ENCODE measurements at regions not wholly inside any gene's neighbourhood (a gene's known extent, or its start where the extent isn't known, plus 50 kb on each side); places are given as distances from the start of the nearest gene placed in this dataset.
"Not testable (repeated sequence)": the region's sequence is repeated elsewhere in the genome, so short reads cannot be mapped to it uniquely, and the experiment has no call there.

GRCh38 chr4:147288512-147288911, 192.4 kb upstream of the EDNRA start:
- POLR2A ChIA-PET = no interaction called here

GRCh38 chr4:147289181-147289580, 191.7 kb upstream of the EDNRA start:
- ChIA-PET CTCF (no interaction called here), POLR2A (no interaction called here)
- no peak for DNase-seq
- WGBS (ENCODE audit: insufficient coverage) = 100% methylated on average over 3 of the region's 5 CpGs
- H3K36me3 ChIP-seq (ENCODE audit: control insufficient read depth in 4 of 4, insufficient read depth in 4 of 4, low read length in 3 of 4) = no peaks in the 10 kb centered on the region
- H3K4me3 ChIP-seq (ENCODE audit: control insufficient read depth in 1 of 7, extremely low read depth in 1 of 7, insufficient read depth in 4 of 7, low read depth in 2 of 7, low read length in 6 of 7) = no peak overlapping the region
- no peaks in the 10 kb centered on the region for H3K4me1 ChIP-seq (ENCODE audit: control extremely low read depth in 1 of 4, control insufficient read depth in 4 of 4, insufficient read depth in 4 of 4, low read length in 3 of 4)
- H3K27me3 ChIP-seq (replicated peaks in 2 of 5; ENCODE audit: control insufficient read depth in 4 of 5, insufficient read depth in 5 of 5, low read length in 4 of 5) = no peaks in the 10 kb centered on the region
- no peaks in the 10 kb centered on the region for H3K9me3 ChIP-seq (ENCODE audit: control extremely low read depth in 1 of 5, control insufficient read depth in 4 of 5, insufficient read depth in 2 of 5, low read depth in 1 of 5, low read length in 4 of 5)
- no peak overlapping the region for H3K27ac ChIP-seq (ENCODE audit: insufficient read depth in 1 of 2, low read depth in 1 of 2, low read length in 2 of 2, poor library complexity in 1 of 2, severe bottlenecking in 2 of 2)

More at GRCh38 chr4:147288512-147288911, 192.4 kb upstream of the EDNRA start:
- Histone ChIP-seq H3K27ac (ENCODE audit: insufficient read depth in 1 of 2, low read depth in 1 of 2, low read length in 2 of 2, poor library complexity in 1 of 2, severe bottlenecking in 2 of 2) (no peak overlapping the region), H3K4me3 (ENCODE audit: control insufficient read depth in 1 of 7, extremely low read depth in 1 of 7, insufficient read depth in 4 of 7, low read depth in 2 of 7, low read length in 6 of 7) (no peak overlapping the region), H3K4me1 (ENCODE audit: control extremely low read depth in 1 of 4, control insufficient read depth in 4 of 4, insufficient read depth in 4 of 4, low read length in 3 of 4) (no peaks in the 10 kb centered on the region), H3K36me3 (ENCODE audit: control insufficient read depth in 4 of 4, insufficient read depth in 4 of 4, low read length in 3 of 4) (no peaks in the 10 kb centered on the region), H3K27me3 (replicated peaks in 2 of 5; ENCODE audit: control insufficient read depth in 4 of 5, insufficient read depth in 5 of 5, low read length in 4 of 5) (no peaks in the 10 kb centered on the region), H3K9me3 (ENCODE audit: control extremely low read depth in 1 of 5, control insufficient read depth in 4 of 5, insufficient read depth in 2 of 5, low read depth in 1 of 5, low read length in 4 of 5) (no peaks in the 10 kb centered on the region)
- CTCF ChIA-PET = no interaction called here
- no CpG with 5 or more reads among the region's 1 CpG for WGBS (ENCODE audit: insufficient coverage)
- no peak for DNase-seq

GRCh38 chr4:147292604-147293313, 188.1 kb upstream of the EDNRA start:
- H3K27ac ChIP-seq (ENCODE audit: insufficient read depth in 1 of 2, low read depth in 1 of 2, low read length in 2 of 2, poor library complexity in 1 of 2, severe bottlenecking in 2 of 2); H3K4me1 ChIP-seq (ENCODE audit: control extremely low read depth in 1 of 4, control insufficient read depth in 4 of 4, insufficient read depth in 4 of 4, low read length in 3 of 4); CTCF ChIA-PET; H3K4me3 ChIP-seq (ENCODE audit: control insufficient read depth in 1 of 7, extremely low read depth in 1 of 7, insufficient read depth in 4 of 7, low read depth in 2 of 7, low read length in 6 of 7); DNase-seq; H3K9me3 ChIP-seq (ENCODE audit: control extremely low read depth in 1 of 5, control insufficient read depth in 4 of 5, insufficient read depth in 2 of 5, low read depth in 1 of 5, low read length in 4 of 5); H3K36me3 ChIP-seq (ENCODE audit: control insufficient read depth in 4 of 4, insufficient read depth in 4 of 4, low read length in 3 of 4); H3K27me3 ChIP-seq (replicated peaks in 2 of 5; ENCODE audit: control insufficient read depth in 4 of 5, insufficient read depth in 5 of 5, low read length in 4 of 5); POLR2A ChIA-PET: not testable (repeated sequence)
- WGBS (ENCODE audit: insufficient coverage) = 84% methylated on average over 10 of the region's 10 CpGs

- DNase-seq; H3K27ac ChIP-seq (ENCODE audit: insufficient read depth in 1 of 2, low read depth in 1 of 2, low read length in 2 of 2, poor library complexity in 1 of 2, severe bottlenecking in 2 of 2); H3K36me3 ChIP-seq (ENCODE audit: control insufficient read depth in 4 of 4, insufficient read depth in 4 of 4, low read length in 3 of 4); H3K4me1 ChIP-seq (ENCODE audit: control extremely low read depth in 1 of 4, control insufficient read depth in 4 of 4, insufficient read depth in 4 of 4, low read length in 3 of 4); H3K9me3 ChIP-seq (ENCODE audit: control extremely low read depth in 1 of 5, control insufficient read depth in 4 of 5, insufficient read depth in 2 of 5, low read depth in 1 of 5, low read length in 4 of 5); H3K27me3 ChIP-seq (replicated peaks in 2 of 5; ENCODE audit: control insufficient read depth in 4 of 5, insufficient read depth in 5 of 5, low read length in 4 of 5); POLR2A ChIA-PET; CTCF ChIA-PET; H3K4me3 ChIP-seq (ENCODE audit: control insufficient read depth in 1 of 7, extremely low read depth in 1 of 7, insufficient read depth in 4 of 7, low read depth in 2 of 7, low read length in 6 of 7): not testable (repeated sequence)
- no CpG with 5 or more reads among the region's 6 CpGs for WGBS (ENCODE audit: insufficient coverage)
These were observed 187.6 kb upstream of the EDNRA start for GRCh38 chr4:147293314-147293677.

- H3K36me3 ChIP-seq (ENCODE audit: control insufficient read depth in 4 of 4, insufficient read depth in 4 of 4, low read length in 3 of 4) = no peaks in the 10 kb centered on the region
- peaks cover 0 to 1% (median 0%) of the 10 kb centered on the region in 5 experiments for H3K9me3 ChIP-seq (ENCODE audit: control extremely low read depth in 1 of 5, control insufficient read depth in 4 of 5, insufficient read depth in 2 of 5, low read depth in 1 of 5, low read length in 4 of 5)
- ChIA-PET CTCF (no interaction called here), POLR2A (no interaction called here)
- H3K4me1 ChIP-seq (ENCODE audit: control extremely low read depth in 1 of 4, control insufficient read depth in 4 of 4, insufficient read depth in 4 of 4, low read length in 3 of 4) = no peaks in the 10 kb centered on the region
- H3K27me3 ChIP-seq (replicated peaks in 2 of 5; ENCODE audit: control insufficient read depth in 4 of 5, insufficient read depth in 5 of 5, low read length in 4 of 5) = no peaks in the 10 kb centered on the region
- DNase-seq = no peak
- 100% methylated on average over 1 of the region's 1 CpG for WGBS (ENCODE audit: insufficient coverage)
- no peak overlapping the region for H3K4me3 ChIP-seq (ENCODE audit: control insufficient read depth in 1 of 7, extremely low read depth in 1 of 7, insufficient read depth in 4 of 7, low read depth in 2 of 7, low read length in 6 of 7)
- H3K27ac ChIP-seq (ENCODE audit: insufficient read depth in 1 of 2, low read depth in 1 of 2, low read length in 2 of 2, poor library complexity in 1 of 2, severe bottlenecking in 2 of 2) = no peak overlapping the region
These were observed 181.7 kb upstream of the EDNRA start for GRCh38 chr4:147299205-147299604.

GRCh38 chr4:147303174-147303872, 177.6 kb upstream of the EDNRA start:
- no peak for DNase-seq
- H3K36me3 ChIP-seq (ENCODE audit: control insufficient read depth in 4 of 4, insufficient read depth in 4 of 4, low read length in 3 of 4) = no peaks in the 10 kb centered on the region
- no peaks in the 10 kb centered on the region for H3K27me3 ChIP-seq (replicated peaks in 2 of 5; ENCODE audit: control insufficient read depth in 4 of 5, insufficient read depth in 5 of 5, low read length in 4 of 5)
- ChIA-PET POLR2A (no interaction called here), CTCF (no interaction called here)
- WGBS (ENCODE audit: insufficient coverage) = 67% methylated on average over 4 of the region's 5 CpGs
- H3K27ac ChIP-seq (ENCODE audit: insufficient read depth in 1 of 2, low read depth in 1 of 2, low read length in 2 of 2, poor library complexity in 1 of 2, severe bottlenecking in 2 of 2) = no peak overlapping the region
- no peaks in the 10 kb centered on the region for H3K4me1 ChIP-seq (ENCODE audit: control extremely low read depth in 1 of 4, control insufficient read depth in 4 of 4, insufficient read depth in 4 of 4, low read length in 3 of 4)
- no peaks in the 10 kb centered on the region for H3K9me3 ChIP-seq (ENCODE audit: control extremely low read depth in 1 of 5, control insufficient read depth in 4 of 5, insufficient read depth in 2 of 5, low read depth in 1 of 5, low read length in 4 of 5)
- H3K4me3 ChIP-seq (ENCODE audit: control insufficient read depth in 1 of 7, extremely low read depth in 1 of 7, insufficient read depth in 4 of 7, low read depth in 2 of 7, low read length in 6 of 7) = no peak overlapping the region

GRCh38 chr4:147303873-147304229, 177.0 kb upstream of the EDNRA start:
- no peaks in the 10 kb centered on the region for H3K36me3 ChIP-seq (ENCODE audit: control insufficient read depth in 4 of 4, insufficient read depth in 4 of 4, low read length in 3 of 4)
- no peak for DNase-seq
- POLR2A ChIA-PET = no interaction called here
- CTCF ChIA-PET = no interaction called here
- H3K27me3 ChIP-seq (replicated peaks in 2 of 5; ENCODE audit: control insufficient read depth in 4 of 5, insufficient read depth in 5 of 5, low read length in 4 of 5) = no peaks in the 10 kb centered on the region
- WGBS (ENCODE audit: insufficient coverage) = no CpG with 5 or more reads among the region's 3 CpGs
- H3K4me3 ChIP-seq (ENCODE audit: control insufficient read depth in 1 of 7, extremely low read depth in 1 of 7, insufficient read depth in 4 of 7, low read depth in 2 of 7, low read length in 6 of 7) = no peak overlapping the region
- no peaks in the 10 kb centered on the region for H3K4me1 ChIP-seq (ENCODE audit: control extremely low read depth in 1 of 4, control insufficient read depth in 4 of 4, insufficient read depth in 4 of 4, low read length in 3 of 4)
- no peaks in the 10 kb centered on the region for H3K9me3 ChIP-seq (ENCODE audit: control extremely low read depth in 1 of 5, control insufficient read depth in 4 of 5, insufficient read depth in 2 of 5, low read depth in 1 of 5, low read length in 4 of 5)
- no peak overlapping the region for H3K27ac ChIP-seq (ENCODE audit: insufficient read depth in 1 of 2, low read depth in 1 of 2, low read length in 2 of 2, poor library complexity in 1 of 2, severe bottlenecking in 2 of 2)

Data from common myeloid progenitor, CD34-positive (primary cell).